ENCODE measurements at regions not wholly inside any gene's neighbourhood (a gene's known extent, or its start where the extent isn't known, plus 50 kb on each side); places are given as distances from the start of the nearest gene placed in this dataset.
"Not testable (repeated sequence)": the region's sequence is repeated elsewhere in the genome, so short reads cannot be mapped to it uniquely, and the experiment has no call there.

GRCh38 chr4:72857216-72857615, 212.3 kb downstream of the COX18 start:
- DNase-seq: no peak
- Histone ChIP-seq H3K4me3 (no peak overlapping the region), H3K27me3 (no peaks in the 10 kb centered on the region), H3K9me3 (no peaks in the 10 kb centered on the region), H3K36me3 (no peaks in the 10 kb centered on the region)

- no peak for DNase-seq
Measured at GRCh38 chr4:72846280-72847111, 223.0 kb downstream of the COX18 start.

GRCh38 chr4:72843466-72843865, 226.1 kb downstream of the COX18 start:
- H3K4me3 ChIP-seq: no peak overlapping the region
- H3K27me3 ChIP-seq: no peaks in the 10 kb centered on the region
- no peak for DNase-seq
- H3K36me3 ChIP-seq: no peaks in the 10 kb centered on the region
- H3K9me3 ChIP-seq: no peaks in the 10 kb centered on the region

More at GRCh38 chr4:72846280-72847111, 223.0 kb downstream of the COX18 start:
- no peaks in the 10 kb centered on the region for H3K9me3 ChIP-seq
- no peak overlapping the region for H3K4me3 ChIP-seq
- no peaks in the 10 kb centered on the region for H3K27me3 ChIP-seq
- no peaks in the 10 kb centered on the region for H3K36me3 ChIP-seq

GRCh38 chr4:72842323-72842722, 227.2 kb downstream of the COX18 start:
- no peak for DNase-seq
- no peaks in the 10 kb centered on the region for H3K36me3 ChIP-seq

GRCh38 chr4:72840166-72840565, 229.3 kb downstream of the COX18 start:
- not testable (repeated sequence) for H3K4me3 ChIP-seq

More at GRCh38 chr4:72842323-72842722, 227.2 kb downstream of the COX18 start:
- H3K27me3 ChIP-seq: no peaks in the 10 kb centered on the region
- no peak overlapping the region for H3K4me3 ChIP-seq
- H3K9me3 ChIP-seq: no peaks in the 10 kb centered on the region

GRCh38 chr4:72828864-72829263, 240.7 kb downstream of the COX18 start:
- no peak overlapping the region for H3K4me3 ChIP-seq
- DNase-seq: no peak
- no peaks in the 10 kb centered on the region for H3K36me3 ChIP-seq
- no peaks in the 10 kb centered on the region for H3K9me3 ChIP-seq
- H3K27me3 ChIP-seq: no peaks in the 10 kb centered on the region

More at GRCh38 chr4:72840166-72840565, 229.3 kb downstream of the COX18 start:
- not testable (repeated sequence) for DNase-seq, H3K36me3 ChIP-seq, H3K9me3 ChIP-seq, H3K27me3 ChIP-seq

- no peak overlapping the region for H3K4me3 ChIP-seq
- H3K27me3 ChIP-seq: no peaks in the 10 kb centered on the region
- DNase-seq: no peak
- no peaks in the 10 kb centered on the region for H3K36me3 ChIP-seq
- H3K9me3 ChIP-seq: no peaks in the 10 kb centered on the region
Measured at GRCh38 chr4:72827968-72828367, 241.5 kb downstream of the COX18 start.

- no peak overlapping the region for H3K4me3 ChIP-seq
- no peaks in the 10 kb centered on the region for H3K36me3 ChIP-seq
- H3K27me3 ChIP-seq: no peaks in the 10 kb centered on the region
- DNase-seq: no peak
- H3K9me3 ChIP-seq: no peaks in the 10 kb centered on the region
Measured at GRCh38 chr4:72820107-72820506, 249.4 kb downstream of the COX18 start.

GRCh38 chr4:72817012-72817411, 248.0 kb upstream of the ADAMTS3 start:
- no peak for DNase-seq
- H3K9me3 ChIP-seq: no peaks in the 10 kb centered on the region
- H3K27me3 ChIP-seq: no peaks in the 10 kb centered on the region
- H3K36me3 ChIP-seq: no peaks in the 10 kb centered on the region
- no peak overlapping the region for H3K4me3 ChIP-seq

GRCh38 chr4:72814241-72814640, 245.2 kb upstream of the ADAMTS3 start:
- DNase-seq: no peak
- Histone ChIP-seq H3K9me3 (no peaks in the 10 kb centered on the region), H3K4me3 (no peak overlapping the region), H3K36me3 (no peaks in the 10 kb centered on the region), H3K27me3 (no peaks in the 10 kb centered on the region)

- H3K36me3 ChIP-seq: no peaks in the 10 kb centered on the region
- H3K27me3 ChIP-seq: no peaks in the 10 kb centered on the region
- H3K9me3 ChIP-seq: no peaks in the 10 kb centered on the region
- DNase-seq: no peak
- H3K4me3 ChIP-seq: no peak overlapping the region
Measured at GRCh38 chr4:72809208-72809607, 240.2 kb upstream of the ADAMTS3 start.

- Histone ChIP-seq H3K9me3 (no peaks in the 10 kb centered on the region), H3K27me3 (no peaks in the 10 kb centered on the region), H3K36me3 (no peaks in the 10 kb centered on the region), H3K4me3 (no peak overlapping the region)
- no peak for DNase-seq
Measured at GRCh38 chr4:72805284-72805683, 236.3 kb upstream of the ADAMTS3 start.

GRCh38 chr4:72797486-72797885, 228.5 kb upstream of the ADAMTS3 start:
- Histone ChIP-seq H3K27me3 (no peaks in the 10 kb centered on the region), H3K9me3 (no peaks in the 10 kb centered on the region), H3K36me3 (no peaks in the 10 kb centered on the region), H3K4me3 (no peak overlapping the region)
- no peak for DNase-seq

- Histone ChIP-seq H3K27me3 (no peaks in the 10 kb centered on the region), H3K9me3 (no peaks in the 10 kb centered on the region), H3K36me3 (no peaks in the 10 kb centered on the region), H3K4me3 (no peak overlapping the region)
- no peak for DNase-seq
Measured at GRCh38 chr4:72791054-72791453, 222.0 kb upstream of the ADAMTS3 start.

GRCh38 chr4:72786401-72786990, 217.5 kb upstream of the ADAMTS3 start:
- H3K4me3 ChIP-seq: no peak overlapping the region
- no peaks in the 10 kb centered on the region for H3K9me3 ChIP-seq
- no peak for DNase-seq
- no peaks in the 10 kb centered on the region for H3K27me3 ChIP-seq
- H3K36me3 ChIP-seq: no peaks in the 10 kb centered on the region

GRCh38 chr4:72779241-72779640, 210.2 kb upstream of the ADAMTS3 start:
- Histone ChIP-seq H3K27me3 (no peaks in the 10 kb centered on the region), H3K36me3 (no peaks in the 10 kb centered on the region), H3K9me3 (no peaks in the 10 kb centered on the region), H3K4me3 (no peak overlapping the region)
- no peak for DNase-seq

- H3K4me3 ChIP-seq: no peak overlapping the region
- no peaks in the 10 kb centered on the region for H3K9me3 ChIP-seq
- H3K36me3 ChIP-seq: no peaks in the 10 kb centered on the region
- no peak for DNase-seq
- no peaks in the 10 kb centered on the region for H3K27me3 ChIP-seq
Measured at GRCh38 chr4:72777436-72777835, 208.4 kb upstream of the ADAMTS3 start.

- Histone ChIP-seq H3K9me3 (no peaks in the 10 kb centered on the region), H3K27me3 (no peaks in the 10 kb centered on the region), H3K4me3 (no peak overlapping the region), H3K36me3 (no peaks in the 10 kb centered on the region)
- DNase-seq: no peak
Measured at GRCh38 chr4:72770708-72771107, 201.7 kb upstream of the ADAMTS3 start.
